ENCODE measurements at regions not wholly inside any gene's neighbourhood (a gene's known extent, or its start where the extent isn't known, plus 50 kb on each side); places are given as distances from the start of the nearest gene placed in this dataset.

- H3K9me3 ChIP-seq, result no peaks in the 10 kb centered on the region
- no peaks in the 10 kb centered on the region for H3K4me1 ChIP-seq (ENCODE audit: insufficient read depth)
- no peaks in the 10 kb centered on the region for H3K36me3 ChIP-seq
- no peak for TF ChIP-seq EP300 (IDR thresholded peaks at IDR 0.05)
- WGBS, 3 donors, result 79 to 86% (median 85%) methylated on average over 4 of the region's 4 CpGs
- H3K4me3 ChIP-seq, result no peak overlapping the region
- no peak for DNase-seq
- H3K27me3 ChIP-seq, result no peaks in the 10 kb centered on the region
- intact Hi-C loops (cut with DNase I), result no loop called here
- no peak overlapping the region for H3K27ac ChIP-seq
Measured at GRCh38 chr6:76466286-76466685, 393.8 kb upstream of the IMPG1 start.

GRCh38 chr6:76465410-76465809 lies 392.9 kb upstream of the IMPG1 start:
- no peak for TF ChIP-seq EP300 (IDR thresholded peaks at IDR 0.05)
- no peak for TF ChIP-seq CTCF (IDR thresholded peaks at IDR 0.05)
- no peak for TF ChIP-seq POLR2A (IDR thresholded peaks at IDR 0.05)
- intact Hi-C loops (cut with DNase I), result no loop called here
- DNase-seq, result no peak

GRCh38 chr6:76453270-76453669 lies 380.8 kb upstream of the IMPG1 start:
- no peaks in the 10 kb centered on the region for H3K27me3 ChIP-seq
- 88 to 90% (median 90%) methylated on average over 15 of the region's 15 CpGs for WGBS, 3 donors
- no peak for TF ChIP-seq POLR2A (IDR thresholded peaks at IDR 0.05)
- no peak for TF ChIP-seq EP300 (IDR thresholded peaks at IDR 0.05)
- TF ChIP-seq CTCF (IDR thresholded peaks at IDR 0.05), result no peak
- H3K36me3 ChIP-seq, result no peaks in the 10 kb centered on the region
- H3K9me3 ChIP-seq, result no peaks in the 10 kb centered on the region
- intact Hi-C loops (cut with DNase I), result no loop called here
- H3K27ac ChIP-seq, result no peak overlapping the region
- DNase-seq, result no peak
- no peak overlapping the region for H3K4me3 ChIP-seq
- no peaks in the 10 kb centered on the region for H3K4me1 ChIP-seq (ENCODE audit: insufficient read depth)

More at GRCh38 chr6:76465410-76465809, 392.9 kb upstream of the IMPG1 start:
- H3K27me3 ChIP-seq, result no peaks in the 10 kb centered on the region
- H3K9me3 ChIP-seq, result no peaks in the 10 kb centered on the region
- H3K4me1 ChIP-seq (ENCODE audit: insufficient read depth), result no peaks in the 10 kb centered on the region
- no peak overlapping the region for H3K27ac ChIP-seq
- H3K4me3 ChIP-seq, result no peak overlapping the region
- H3K36me3 ChIP-seq, result no peaks in the 10 kb centered on the region

GRCh38 chr6:76451926-76452709 lies 379.7 kb upstream of the IMPG1 start:
- 86 to 92% (median 86%) methylated on average over 20 of the region's 20 CpGs for WGBS, 3 donors
- Histone ChIP-seq H3K27ac (no peak overlapping the region), H3K27me3 (no peaks in the 10 kb centered on the region), H3K4me1 (ENCODE audit: insufficient read depth) (no peaks in the 10 kb centered on the region), H3K9me3 (no peaks in the 10 kb centered on the region), H3K4me3 (no peak overlapping the region), H3K36me3 (no peaks in the 10 kb centered on the region)
- intact Hi-C loops (cut with DNase I), result no loop called here
- DNase-seq, result no peak
- no peak for TF ChIP-seq POLR2A (IDR thresholded peaks at IDR 0.05)
- TF ChIP-seq EP300 (IDR thresholded peaks at IDR 0.05), result no peak
- no peak for TF ChIP-seq CTCF (IDR thresholded peaks at IDR 0.05)

- intact Hi-C loops (cut with DNase I), result no loop called here
- H3K4me1 ChIP-seq (ENCODE audit: insufficient read depth), result no peaks in the 10 kb centered on the region
- H3K9me3 ChIP-seq, result no peaks in the 10 kb centered on the region
- no peak for DNase-seq
- H3K36me3 ChIP-seq, result no peaks in the 10 kb centered on the region
- H3K4me3 ChIP-seq, result no peak overlapping the region
- H3K27me3 ChIP-seq, result no peaks in the 10 kb centered on the region
- WGBS, 3 donors, result 37 to 54% (median 40%) methylated on average over 1 of the region's 1 CpG
- no peak for TF ChIP-seq POLR2A (IDR thresholded peaks at IDR 0.05)
- TF ChIP-seq EP300 (IDR thresholded peaks at IDR 0.05), result no peak
- TF ChIP-seq CTCF (IDR thresholded peaks at IDR 0.05), result no peak
- no peak overlapping the region for H3K27ac ChIP-seq
Measured at GRCh38 chr6:76448109-76448508, 375.6 kb upstream of the IMPG1 start.
